Motor neuron (in vitro differentiated cells): ENCODE measurements at regions not wholly inside any gene's neighbourhood (a gene's known extent, or its start where the extent isn't known, plus 50 kb on each side); places are given as distances from the start of the nearest gene placed in this dataset.

Experiments used
- ATAC-seq, 8 experiments: fragments of 200-7000 bp; cut with Tn5 transposase; replicated peaks in 6 of 8; 2 replicates each; pipeline ENCODE4 v1.8.0; 2021; ENCODE audit warnings: mild to moderate bottlenecking in 8 of 8, moderate library complexity in 8 of 8
- H3K27ac ChIP-seq, 2 donors: fragments of 250-450 bp; sonication (Bioruptor Pico); 2 replicates each; pipeline ENCODE4 v1.9.0; 2021; ENCODE audit warnings: antibody characterized with exemption in 2 of 2, mild to moderate bottlenecking in 2 of 2, moderate library complexity in 1 of 2
- H3K4me1 ChIP-seq, 2 donors: fragments of 250-450 bp; sonication (Bioruptor Pico); replicated peaks in 1 of 2; 2 replicates each; pipeline ENCODE4 v1.6.1; 2021; ENCODE audit warnings: antibody characterized with exemption in 2 of 2, mild to moderate bottlenecking in 2 of 2, moderate library complexity in 1 of 2
- H3K4me3 ChIP-seq, 5 donors: fragments of 250-450 bp; sonication (Bioruptor Pico); 2 replicates each; pipeline ENCODE4 v1.9.0; 2021; ENCODE audit warnings: antibody characterized with exemption in 5 of 5, mild to moderate bottlenecking in 5 of 5, moderate library complexity in 4 of 5
- WGBS, 10 experiments: fragments of 450-650 bp; shearing (Covaris generic); methylation state at CpG; one replicate each; pipeline ENCODE4 v1.0.0; 2022; 5-methylcytosine and 5-hydroxymethylcytosine counted together
- in situ Hi-C, 9 experiments: fragments of 400-800 bp; cut with MboI; loops; one replicate each; pipeline ENCODE4 v1.15.0; 2021; ENCODE audit warnings: low sequenced_read_pairs in 9 of 9, low pct_unique_long_range_greater_than_20kb in 2 of 9; ENCODE audit not compliant: unreplicated experiment in 9 of 9

GRCh38 chr1:81388435-81388834 is 412.3 kb upstream of the ADGRL2 start:
- ATAC-seq = no peak
- H3K4me3 ChIP-seq = no peak overlapping the region
- H3K27ac ChIP-seq = no peak overlapping the region
- 49 to 100% (median 92%) methylated on average over 1 to 4 of the region's 4 CpGs; no CpG with 5 or more reads in 1 of the 10 experiments for WGBS, 10 experiments
- in situ Hi-C loops = no loop called here
- H3K4me1 ChIP-seq = peaks cover 4 to 8% of the 10 kb centered on the region in 2 donors

DNA sequence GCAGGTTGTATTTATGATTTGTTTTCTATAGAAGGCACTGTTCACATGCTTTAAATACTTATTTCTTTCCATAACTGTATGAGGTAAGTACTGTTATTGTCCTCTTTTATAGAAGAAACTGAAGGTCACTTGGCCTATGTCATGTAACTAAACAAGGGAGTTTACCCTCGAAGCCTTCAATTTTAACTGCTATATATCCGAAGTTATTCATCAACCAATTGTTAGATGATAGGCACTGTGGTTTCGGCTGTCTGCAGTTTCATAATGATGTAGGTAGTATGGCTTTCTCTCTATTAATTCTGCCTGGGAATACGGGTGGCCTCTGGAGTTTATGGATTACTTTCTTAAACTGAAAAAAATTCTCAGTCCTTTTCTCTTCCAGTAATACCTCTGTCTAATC is 413.3 kb upstream of the ADGRL2 start:
- in situ Hi-C loops = no loop called here
- ATAC-seq = no peak
- 0 to 100% (median 79%) methylated on average over 1 to 4 of the region's 4 CpGs for WGBS, 10 experiments

GRCh38 chr1:81382561-81382960 is 418.2 kb upstream of the ADGRL2 start:
- in situ Hi-C loops = no loop called here
- ATAC-seq = no peak

More for the DNA sequence above, 413.3 kb upstream of the ADGRL2 start:
- Histone ChIP-seq H3K4me3 (no peak overlapping the region), H3K4me1 (peaks cover 8 to 9% of the 10 kb centered on the region in 2 donors), H3K27ac (no peak overlapping the region)

DNA sequence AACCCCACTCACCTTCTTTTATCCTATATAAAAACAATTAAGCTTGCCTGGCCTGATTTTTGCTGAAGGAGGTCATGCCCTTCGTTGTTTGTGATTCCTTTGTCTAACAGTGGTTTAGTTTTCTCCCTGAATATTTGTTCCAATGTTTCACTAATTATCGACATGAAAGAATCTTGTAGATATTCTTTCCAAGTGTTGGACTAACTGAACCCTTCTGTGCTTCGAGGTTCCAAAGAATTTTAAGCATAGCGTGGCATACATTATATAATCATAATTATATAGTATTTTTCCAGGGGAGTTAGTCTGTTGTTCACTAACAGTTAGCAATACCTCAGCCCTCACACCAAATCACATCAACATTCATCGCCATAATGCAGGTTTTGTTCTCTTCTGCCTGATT is 418.9 kb upstream of the ADGRL2 start:
- 15 to 93% (median 72%) methylated on average over 1 to 5 of the region's 5 CpGs for WGBS, 10 experiments
- in situ Hi-C loops = no loop called here

More at GRCh38 chr1:81382561-81382960, 418.2 kb upstream of the ADGRL2 start:
- peaks cover 7 to 12% of the 10 kb centered on the region in 2 donors for H3K4me1 ChIP-seq
- WGBS, 10 experiments = 73 to 100% (median 94%) methylated on average over 2 to 3 of the region's 3 CpGs
- H3K27ac ChIP-seq = no peak overlapping the region
- H3K4me3 ChIP-seq = no peak overlapping the region

GRCh38 chr1:81380436-81380835 is 420.3 kb upstream of the ADGRL2 start:
- no peak overlapping the region for H3K4me3 ChIP-seq
- WGBS, 10 experiments = 10 to 100% (median 93%) methylated on average over 1 of the region's 1 CpG
- ATAC-seq = no peak
- H3K27ac ChIP-seq = no peak overlapping the region
- H3K4me1 ChIP-seq = peaks cover 7 to 12% of the 10 kb centered on the region in 2 donors
- in situ Hi-C loops = no loop called here

More for the DNA sequence above, 418.9 kb upstream of the ADGRL2 start:
- no peak for ATAC-seq
- no peak overlapping the region for H3K27ac ChIP-seq
- peaks cover 7 to 12% of the 10 kb centered on the region in 2 donors for H3K4me1 ChIP-seq
- no peak overlapping the region for H3K4me3 ChIP-seq

- Histone ChIP-seq H3K4me3 (no peak overlapping the region), H3K4me1 (peaks cover 7 to 12% of the 10 kb centered on the region in 2 donors), H3K27ac (no peak overlapping the region)
- 51 to 100% (median 83%) methylated on average over 1 to 6 of the region's 8 CpGs; no CpG with 5 or more reads in 2 of the 10 experiments for WGBS, 10 experiments
- in situ Hi-C loops = no loop called here
- ATAC-seq = no peak
These were observed 421.3 kb upstream of the ADGRL2 start for GRCh38 chr1:81379430-81379829.

DNA sequence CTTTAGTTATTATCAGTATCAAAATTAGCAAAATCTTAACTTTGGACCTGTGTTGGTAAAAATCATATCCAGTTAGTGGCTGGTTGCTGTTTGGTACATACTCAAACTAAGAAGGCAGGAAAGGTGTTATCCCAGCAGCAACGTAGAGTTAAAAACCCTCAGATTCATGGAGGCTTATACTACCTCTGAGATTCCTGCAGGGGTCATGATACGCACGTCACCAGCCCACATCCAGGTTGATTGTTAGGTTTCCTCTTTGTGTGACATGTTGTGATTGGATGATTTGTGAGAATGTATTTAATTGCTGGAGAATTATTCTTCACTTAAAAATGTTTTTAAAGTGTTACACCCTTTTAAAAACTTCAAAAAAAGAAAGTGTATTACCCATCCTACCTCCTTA is 423.3 kb upstream of the ADGRL2 start:
- Histone ChIP-seq H3K27ac (no peak overlapping the region), H3K4me1 (peaks cover 1 to 12% of the 10 kb centered on the region in 2 donors), H3K4me3 (no peak overlapping the region)
- in situ Hi-C loops = no loop called here
- 11 to 96% (median 83%) methylated on average over 1 to 3 of the region's 3 CpGs; no CpG with 5 or more reads in 3 of the 10 experiments for WGBS, 10 experiments
- no peak for ATAC-seq

GRCh38 chr1:81375884-81376548 is 424.7 kb upstream of the ADGRL2 start:
- H3K4me3 ChIP-seq = no peak overlapping the region
- H3K27ac ChIP-seq = no peak overlapping the region
- no peaks in the 10 kb centered on the region for H3K4me1 ChIP-seq
- WGBS, 10 experiments = 16 to 100% (median 85%) methylated on average over 1 to 5 of the region's 5 CpGs
- in situ Hi-C loops = no loop called here
- no peak for ATAC-seq

- WGBS, 10 experiments = 0 to 100% (median 93%) methylated on average over 1 to 4 of the region's 5 CpGs; no CpG with 5 or more reads in 1 of the 10 experiments
- peaks cover 0 to 6% of the 10 kb centered on the region in 2 donors for H3K4me1 ChIP-seq
- H3K27ac ChIP-seq = no peak overlapping the region
- in situ Hi-C loops = no loop called here
- no peak overlapping the region for H3K4me3 ChIP-seq
- no peak for ATAC-seq
These were observed 426.3 kb upstream of the ADGRL2 start for GRCh38 chr1:81374481-81374880.

GRCh38 chr1:81371864-81372263 is 428.9 kb upstream of the ADGRL2 start:
- Histone ChIP-seq H3K27ac (no peak overlapping the region), H3K4me3 (no peak overlapping the region), H3K4me1 (peaks cover 0 to 11% of the 10 kb centered on the region in 2 donors)
- in situ Hi-C loops = no loop called here
- WGBS, 10 experiments = 5 to 100% (median 86%) methylated on average over 1 to 3 of the region's 3 CpGs
- no peak for ATAC-seq

DNA sequence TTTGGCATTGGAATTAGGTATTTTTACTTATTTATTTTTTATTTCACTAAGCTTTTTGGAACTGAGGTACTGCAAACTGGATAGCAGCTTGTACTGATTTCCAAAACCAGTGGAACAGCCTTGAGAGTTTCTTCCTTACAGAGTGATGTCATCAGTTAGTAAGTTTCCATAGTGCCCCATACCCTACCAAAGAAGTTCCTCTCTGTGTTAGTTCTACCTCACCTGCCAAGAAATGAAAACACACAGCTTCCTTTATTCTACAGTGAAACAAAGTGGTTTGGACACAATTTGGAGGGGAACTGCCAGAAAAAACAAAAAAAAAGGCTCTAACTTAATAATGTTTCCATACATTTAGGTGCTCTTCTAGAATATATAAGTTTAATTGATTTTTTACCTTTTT is 430.9 kb upstream of the ADGRL2 start:
- H3K4me1 ChIP-seq = peaks cover 0 to 11% of the 10 kb centered on the region in 2 donors
- H3K27ac ChIP-seq = no peak overlapping the region
- ATAC-seq = no peak
- in situ Hi-C loops = no loop called here
- H3K4me3 ChIP-seq = no peak overlapping the region

- in situ Hi-C loops = no loop called here
- peaks cover 0 to 15% of the 10 kb centered on the region in 2 donors for H3K4me1 ChIP-seq
These were observed 434.6 kb upstream of the ADGRL2 start for GRCh38 chr1:81366173-81366572.

GRCh38 chr1:81364088-81364487 is 436.6 kb upstream of the ADGRL2 start:
- peaks cover 0 to 6% of the 10 kb centered on the region in 2 donors for H3K4me1 ChIP-seq
- WGBS, 10 experiments = 70 to 100% (median 97%) methylated on average over 1 of the region's 1 CpG; no CpG with 5 or more reads in 2 of the 10 experiments
- no peak overlapping the region for H3K4me3 ChIP-seq
- no peak overlapping the region for H3K27ac ChIP-seq
- ATAC-seq = no peak
- in situ Hi-C loops = no loop called here

More at GRCh38 chr1:81366173-81366572, 434.6 kb upstream of the ADGRL2 start:
- H3K4me3 ChIP-seq = no peak overlapping the region
- ATAC-seq = no peak
- H3K27ac ChIP-seq = no peak overlapping the region

- peaks cover 0 to 1% of the 10 kb centered on the region in 2 donors for H3K4me1 ChIP-seq
- in situ Hi-C loops = no loop called here
- 33 to 100% (median 77%) methylated on average over 1 of the region's 1 CpG; no CpG with 5 or more reads in 2 of the 10 experiments for WGBS, 10 experiments
- no peak overlapping the region for H3K4me3 ChIP-seq
- ATAC-seq = no peak
- H3K27ac ChIP-seq = no peak overlapping the region
These were observed 442.6 kb upstream of the ADGRL2 start for GRCh38 chr1:81358151-81358550.
